HEK293 (cell line): ENCODE measurements at regions not wholly inside any gene's neighbourhood (a gene's known extent, or its start where the extent isn't known, plus 50 kb on each side); places are given as distances from the start of the nearest gene placed in this dataset.

Experiments used
- CTCF ChIA-PET: fragments of 350-600 bp; formaldehyde crosslinking; extraction: SDS; loops from one replicate; lab custom pipeline; 2021; ENCODE audit warnings: antibody characterized with exemption; lab: Yijun Ruan, JAX
- POLR2A ChIA-PET: fragments of 300-600 bp; formaldehyde crosslinking; extraction: SDS; loops from one replicate; lab custom pipeline; 2020; ENCODE audit warnings: antibody characterized with exemption, inconsistent platforms; lab: Yijun Ruan, JAX
- H3K27ac ChIP-seq: fragments of 200-500 bp; sonication (Bioruptor generic); 2 replicates; pipeline ENCODE4 v1.5.1; 2014; ENCODE audit warnings: low read depth, low read length, control low read depth, inconsistent platforms; ENCODE audit errors: extremely low read depth
- H3K36me3 ChIP-seq, 2 experiments: fragments of 200-500 bp in 1 of 2; sonication (Bioruptor generic) in 1 of 2; 1 replicate in 1 of 2; 2 replicates in 1 of 2; pipeline ENCODE4 v1.5.1; 2014 to 2017; ENCODE audit warnings: inconsistent platforms in 2 of 2, low read length in 2 of 2; ENCODE audit not compliant: control insufficient read depth in 2 of 2, insufficient read depth in 1 of 2
- H3K4me1 ChIP-seq: fragments of 200-500 bp; sonication (Bioruptor generic); 2 replicates; pipeline ENCODE4 v1.5.1; 2014; ENCODE audit warnings: mild to moderate bottlenecking, low read length, inconsistent platforms; ENCODE audit not compliant: control insufficient read depth, insufficient read depth
- H3K4me3 ChIP-seq: 2 replicates; pipeline ENCODE4 v1.5.1; 2011; ENCODE audit warnings: low read depth, mild to moderate bottlenecking, control low read depth, low read length, moderate library complexity
- H3K9me3 ChIP-seq: fragments of 200-500 bp; sonication (Bioruptor generic); 2 replicates; pipeline ENCODE4 v1.5.1; 2014; ENCODE audit warnings: low read depth, low read length, inconsistent platforms; ENCODE audit not compliant: control insufficient read depth, insufficient read depth
- PRDM2 ChIP-seq: fragments of 450-650 bp; formaldehyde crosslinking; IDR thresholded peaks from 2 replicates; pipeline ENCODE4 v1.5.1; 2016; ENCODE audit warnings: missing biosample characterization, missing genetic modification characterization, borderline replicate concordance
- RBAK ChIP-seq: fragments of 450-650 bp; formaldehyde crosslinking; IDR thresholded peaks from 2 replicates; pipeline ENCODE4 v1.5.1; 2016; ENCODE audit warnings: missing biosample characterization, missing genetic modification characterization
- SALL2 ChIP-seq: fragments of 450-650 bp; formaldehyde crosslinking; IDR thresholded peaks from 2 replicates; pipeline ENCODE4 v1.5.0; 2017; ENCODE audit warnings: missing biosample characterization, mild to moderate bottlenecking, missing genetic modification characterization, borderline replicate concordance
- TCF7L2 ChIP-seq: IDR thresholded peaks from 2 replicates; pipeline ENCODE4 v1.6.1; 2011; ENCODE audit warnings: low read depth, mild to moderate bottlenecking, inconsistent platforms, low read length, moderate library complexity, borderline replicate concordance
- ZNF148 ChIP-seq: fragments of 450-650 bp; formaldehyde crosslinking; IDR thresholded peaks from 2 replicates; pipeline ENCODE4 v1.5.0; 2017; ENCODE audit warnings: missing biosample characterization, missing genetic modification characterization, borderline replicate concordance
- ZNF155 ChIP-seq: fragments of 450-650 bp; formaldehyde crosslinking; IDR thresholded peaks from 2 replicates; pipeline ENCODE4 v1.5.1; 2016; ENCODE audit warnings: missing biosample characterization, missing genetic modification characterization
- ZNF2 ChIP-seq: fragments of 450-650 bp; formaldehyde crosslinking; IDR thresholded peaks from 2 replicates; pipeline ENCODE4 v1.5.1; 2016; ENCODE audit warnings: missing biosample characterization, missing genetic modification characterization
- ZNF311 ChIP-seq: fragments of 450-650 bp; formaldehyde crosslinking; IDR thresholded peaks from 2 replicates; pipeline ENCODE4 v1.5.1; 2017; ENCODE audit warnings: missing biosample characterization, missing genetic modification characterization, borderline replicate concordance
- ZNF324 ChIP-seq: fragments of 450-650 bp; formaldehyde crosslinking; IDR thresholded peaks from 2 replicates; pipeline ENCODE4 v1.5.1; 2016; ENCODE audit warnings: missing biosample characterization, missing genetic modification characterization
- ZNF350 ChIP-seq: fragments of 450-650 bp; formaldehyde crosslinking; IDR thresholded peaks from 2 replicates; pipeline ENCODE4 v1.5.0; 2017; ENCODE audit warnings: missing biosample characterization, mild to moderate bottlenecking, missing genetic modification characterization
- ZNF366 ChIP-seq: fragments of 450-650 bp; formaldehyde crosslinking; conservative IDR thresholded peaks from 2 replicates; pipeline ENCODE4 v1.5.1; 2016; ENCODE audit warnings: missing biosample characterization, missing genetic modification characterization
- ZNF488 ChIP-seq: fragments of 450-650 bp; formaldehyde crosslinking; IDR thresholded peaks from 2 replicates; pipeline ENCODE4 v1.5.1; 2016; ENCODE audit warnings: missing biosample characterization, missing genetic modification characterization

GRCh38 chr5:58150926-58151325, 309.0 kb downstream of the PLK2 start (continued):
- TF ChIP-seq TCF7L2 = no peak
- TF ChIP-seq ZNF155 = no peak

- TF ChIP-seq ZNF311 (tag by site-specific recombination) (no peak), ZNF2 (tag by site-specific recombination) (no peak), ZNF488 (tag by site-specific recombination) (no peak), RBAK (no peak), ZNF350 (tag by site-specific recombination) (no peak), ZNF366 (tag by site-specific recombination) (no peak), ZNF148 (tag by site-specific recombination) (no peak), ZNF324 (tag by site-specific recombination) (no peak), PRDM2 (tag by site-specific recombination) (no peak)
- Histone ChIP-seq H3K27ac (no peak overlapping the region), H3K4me1 (no peaks in the 10 kb centered on the region), H3K9me3 (no peaks in the 10 kb centered on the region), H3K36me3 (no peaks in the 10 kb centered on the region), H3K4me3 (no peak overlapping the region)
- POLR2A ChIA-PET = no interaction called here
- CTCF ChIA-PET = no interaction called here
Measured at GRCh38 chr5:58149746-58150145, 310.1 kb downstream of the PLK2 start.

- H3K4me3 ChIP-seq = no peak overlapping the region
- H3K4me1 ChIP-seq = no peaks in the 10 kb centered on the region
- CTCF ChIA-PET = no interaction called here
- no peaks in the 10 kb centered on the region for H3K36me3 ChIP-seq
- no peak overlapping the region for H3K27ac ChIP-seq
- POLR2A ChIA-PET = no interaction called here
- TF ChIP-seq SALL2 (tag by site-specific recombination) = no peak
- TF ChIP-seq, all 188 proteins: peak for 0
- no peaks in the 10 kb centered on the region for H3K9me3 ChIP-seq
Measured at GRCh38 chr5:58149345-58149744, 310.5 kb downstream of the PLK2 start.
